ENCODE measurements at regions not wholly inside any gene's neighbourhood (a gene's known extent, or its start where the extent isn't known, plus 50 kb on each side); places are given as distances from the start of the nearest gene placed in this dataset.

GRCh38 chr22:27488456-27489177 lies 312.9 kb downstream of the MN1 start:
- Histone ChIP-seq H3K36me3 (ENCODE audit: control insufficient read depth in 2 of 3, insufficient read depth in 3 of 3, low read length in 3 of 3) (no peaks in the 10 kb centered on the region), H3K4me1 (ENCODE audit: control insufficient read depth in 2 of 3, insufficient read depth in 2 of 3, low read depth in 1 of 3, low read length in 3 of 3) (no peaks in the 10 kb centered on the region), H3K27ac (ENCODE audit: low read depth in 2 of 2, low read length in 2 of 2) (no peak overlapping the region), H3K4me3 (ENCODE audit: low read length in 3 of 3) (no peak overlapping the region), H3K9me3 (ENCODE audit: control insufficient read depth in 2 of 3, insufficient read depth in 1 of 3, low read length in 3 of 3) (peaks cover 0 to 6% (median 0%) of the 10 kb centered on the region in 3 donors), H3K27me3 (ENCODE audit: control insufficient read depth, insufficient read depth, low read length) (no peaks in the 10 kb centered on the region), H3K9ac (ENCODE audit: low read length in 3 of 3) (no peak overlapping the region)
- DNase-seq (peak in 2 of 5 donors; percentile 22 to 52), FAIRE-seq (no peak)
- intact Hi-C loops (cut with DNase I), result no loop called here
- TF ChIP-seq CTCF (IDR thresholded peaks at IDR 0.05; ENCODE audit: borderline replicate concordance, extremely low read depth, insufficient read depth), result no peak

DNA sequence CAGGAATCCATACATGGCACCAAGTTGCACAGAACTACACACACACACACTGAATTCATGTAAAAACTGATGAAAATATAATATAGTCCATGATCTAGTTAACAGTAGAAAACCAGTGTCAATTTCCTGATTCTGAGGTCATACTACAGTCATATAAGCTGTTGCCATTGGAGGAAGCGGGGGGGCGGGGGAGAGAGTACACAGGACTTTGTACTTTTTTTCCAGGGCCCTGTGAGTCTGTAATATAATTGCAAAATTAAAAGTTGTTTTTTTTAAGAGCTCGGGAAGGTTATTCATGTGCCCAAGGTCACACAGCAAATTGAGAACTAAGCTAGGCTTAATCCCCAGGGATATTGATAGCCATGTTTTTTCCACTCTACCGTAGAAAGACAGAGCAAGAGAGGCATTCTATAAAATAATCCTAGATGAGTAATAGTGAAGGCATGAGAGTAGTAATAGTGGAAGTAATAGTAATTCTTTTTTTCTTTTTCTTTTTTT lies 312.3 kb downstream of the MN1 start:
- FAIRE-seq, result no peak
- no peak overlapping the region for H3K4me3 ChIP-seq (ENCODE audit: low read length in 3 of 3)
- peak in 1 of 5 donors; percentile 51 for DNase-seq
- no peaks in the 10 kb centered on the region for H3K4me1 ChIP-seq (ENCODE audit: control insufficient read depth in 2 of 3, insufficient read depth in 2 of 3, low read depth in 1 of 3, low read length in 3 of 3)
- peaks cover 0 to 6% (median 0%) of the 10 kb centered on the region in 3 donors for H3K9me3 ChIP-seq (ENCODE audit: control insufficient read depth in 2 of 3, insufficient read depth in 1 of 3, low read length in 3 of 3)
- H3K36me3 ChIP-seq (ENCODE audit: control insufficient read depth in 2 of 3, insufficient read depth in 3 of 3, low read length in 3 of 3), result no peaks in the 10 kb centered on the region
- TF ChIP-seq CTCF (IDR thresholded peaks at IDR 0.05; ENCODE audit: borderline replicate concordance, extremely low read depth, insufficient read depth), result no peak
- no peaks in the 10 kb centered on the region for H3K27me3 ChIP-seq (ENCODE audit: control insufficient read depth, insufficient read depth, low read length)
- H3K27ac ChIP-seq (ENCODE audit: low read depth in 2 of 2, low read length in 2 of 2), result no peak overlapping the region
- H3K9ac ChIP-seq (ENCODE audit: low read length in 3 of 3), result no peak overlapping the region
- intact Hi-C loops (cut with DNase I), result no loop called here

GRCh38 chr22:27490080-27490479 lies 311.5 kb downstream of the MN1 start:
- Histone ChIP-seq H3K27ac (ENCODE audit: low read depth in 2 of 2, low read length in 2 of 2) (no peak overlapping the region), H3K36me3 (ENCODE audit: control insufficient read depth in 2 of 3, insufficient read depth in 3 of 3, low read length in 3 of 3) (no peaks in the 10 kb centered on the region), H3K4me1 (ENCODE audit: control insufficient read depth in 2 of 3, insufficient read depth in 2 of 3, low read depth in 1 of 3, low read length in 3 of 3) (no peaks in the 10 kb centered on the region), H3K9ac (ENCODE audit: low read length in 3 of 3) (no peak overlapping the region), H3K27me3 (ENCODE audit: control insufficient read depth, insufficient read depth, low read length) (no peaks in the 10 kb centered on the region), H3K9me3 (ENCODE audit: control insufficient read depth in 2 of 3, insufficient read depth in 1 of 3, low read length in 3 of 3) (peaks cover 0 to 6% (median 0%) of the 10 kb centered on the region in 3 donors), H3K4me3 (ENCODE audit: low read length in 3 of 3) (no peak overlapping the region)
- DNase-seq (no peak), FAIRE-seq (no peak)
- no peak for TF ChIP-seq CTCF (IDR thresholded peaks at IDR 0.05; ENCODE audit: borderline replicate concordance, extremely low read depth, insufficient read depth)
- intact Hi-C loops (cut with DNase I), result no loop called here

Data from kidney (tissue), 13 donors.